ENCODE measurements at regions not wholly inside any gene's neighbourhood (a gene's known extent, or its start where the extent isn't known, plus 50 kb on each side); places are given as distances from the start of the nearest gene placed in this dataset.

DNA sequence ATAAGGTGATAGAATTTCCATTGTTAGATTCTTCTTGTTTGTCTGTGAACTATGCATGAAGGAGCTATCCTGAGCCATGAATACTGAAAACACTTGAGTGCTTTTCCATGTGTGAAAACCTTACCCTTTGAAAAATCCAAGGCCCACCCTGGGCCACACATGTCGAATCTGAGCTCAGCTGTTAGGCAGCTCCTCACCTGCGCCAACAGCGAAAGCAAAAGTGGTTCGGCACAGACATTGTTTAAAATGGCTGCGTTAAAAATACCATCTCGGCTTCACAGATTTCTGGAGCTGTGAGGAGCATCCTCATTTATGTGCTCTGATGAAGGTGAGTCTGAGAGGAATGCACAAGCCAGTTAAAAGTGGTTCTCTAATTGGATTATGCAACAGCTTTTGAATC is 137.7 kb downstream of the NEUROD6 start:
- Histone ChIP-seq H3K27me3 (ENCODE audit: insufficient read depth, poor library complexity, severe bottlenecking) (no peaks in the 10 kb centered on the region), H3K27ac (replicated peaks) (no peak overlapping the region), H3K4me3 (replicated peaks; ENCODE audit: insufficient read depth, low read length) (no peak overlapping the region)
- TF ChIP-seq, protein P1, sequence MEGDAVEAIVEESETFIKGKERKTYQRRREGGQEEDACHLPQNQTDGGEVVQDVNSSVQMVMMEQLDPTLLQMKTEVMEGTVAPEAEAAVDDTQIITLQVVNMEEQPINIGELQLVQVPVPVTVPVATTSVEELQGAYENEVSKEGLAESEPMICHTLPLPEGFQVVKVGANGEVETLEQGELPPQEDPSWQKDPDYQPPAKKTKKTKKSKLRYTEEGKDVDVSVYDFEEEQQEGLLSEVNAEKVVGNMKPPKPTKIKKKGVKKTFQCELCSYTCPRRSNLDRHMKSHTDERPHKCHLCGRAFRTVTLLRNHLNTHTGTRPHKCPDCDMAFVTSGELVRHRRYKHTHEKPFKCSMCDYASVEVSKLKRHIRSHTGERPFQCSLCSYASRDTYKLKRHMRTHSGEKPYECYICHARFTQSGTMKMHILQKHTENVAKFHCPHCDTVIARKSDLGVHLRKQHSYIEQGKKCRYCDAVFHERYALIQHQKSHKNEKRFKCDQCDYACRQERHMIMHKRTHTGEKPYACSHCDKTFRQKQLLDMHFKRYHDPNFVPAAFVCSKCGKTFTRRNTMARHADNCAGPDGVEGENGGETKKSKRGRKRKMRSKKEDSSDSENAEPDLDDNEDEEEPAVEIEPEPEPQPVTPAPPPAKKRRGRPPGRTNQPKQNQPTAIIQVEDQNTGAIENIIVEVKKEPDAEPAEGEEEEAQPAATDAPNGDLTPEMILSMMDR (IDR thresholded peaks at IDR 0.05; ENCODE audit: insufficient read depth, low read length) = no peak
- no peak for TF ChIP-seq POLR2AphosphoS5 (IDR thresholded peaks at IDR 0.05; ENCODE audit: low read depth)
- TF ChIP-seq GABPA (IDR thresholded peaks at IDR 0.05; ENCODE audit: low read depth) = no peak
- TF ChIP-seq, protein P2, sequence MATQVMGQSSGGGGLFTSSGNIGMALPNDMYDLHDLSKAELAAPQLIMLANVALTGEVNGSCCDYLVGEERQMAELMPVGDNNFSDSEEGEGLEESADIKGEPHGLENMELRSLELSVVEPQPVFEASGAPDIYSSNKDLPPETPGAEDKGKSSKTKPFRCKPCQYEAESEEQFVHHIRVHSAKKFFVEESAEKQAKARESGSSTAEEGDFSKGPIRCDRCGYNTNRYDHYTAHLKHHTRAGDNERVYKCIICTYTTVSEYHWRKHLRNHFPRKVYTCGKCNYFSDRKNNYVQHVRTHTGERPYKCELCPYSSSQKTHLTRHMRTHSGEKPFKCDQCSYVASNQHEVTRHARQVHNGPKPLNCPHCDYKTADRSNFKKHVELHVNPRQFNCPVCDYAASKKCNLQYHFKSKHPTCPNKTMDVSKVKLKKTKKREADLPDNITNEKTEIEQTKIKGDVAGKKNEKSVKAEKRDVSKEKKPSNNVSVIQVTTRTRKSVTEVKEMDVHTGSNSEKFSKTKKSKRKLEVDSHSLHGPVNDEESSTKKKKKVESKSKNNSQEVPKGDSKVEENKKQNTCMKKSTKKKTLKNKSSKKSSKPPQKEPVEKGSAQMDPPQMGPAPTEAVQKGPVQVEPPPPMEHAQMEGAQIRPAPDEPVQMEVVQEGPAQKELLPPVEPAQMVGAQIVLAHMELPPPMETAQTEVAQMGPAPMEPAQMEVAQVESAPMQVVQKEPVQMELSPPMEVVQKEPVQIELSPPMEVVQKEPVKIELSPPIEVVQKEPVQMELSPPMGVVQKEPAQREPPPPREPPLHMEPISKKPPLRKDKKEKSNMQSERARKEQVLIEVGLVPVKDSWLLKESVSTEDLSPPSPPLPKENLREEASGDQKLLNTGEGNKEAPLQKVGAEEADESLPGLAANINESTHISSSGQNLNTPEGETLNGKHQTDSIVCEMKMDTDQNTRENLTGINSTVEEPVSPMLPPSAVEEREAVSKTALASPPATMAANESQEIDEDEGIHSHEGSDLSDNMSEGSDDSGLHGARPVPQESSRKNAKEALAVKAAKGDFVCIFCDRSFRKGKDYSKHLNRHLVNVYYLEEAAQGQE (IDR thresholded peaks at IDR 0.05; ENCODE audit: insufficient replicate concordance, low read depth) = no peak
- no peak for TF ChIP-seq SPI1 (IDR thresholded peaks at IDR 0.05; ENCODE audit: borderline replicate concordance, low read depth)
- DNase-seq (ENCODE audit: low read depth in 1 of 2, low spot score in 1 of 2) = no peak

GRCh38 chr7:31192986-31193385 is 140.9 kb downstream of the ADCYAP1R1 start:
- H3K27me3 ChIP-seq (ENCODE audit: insufficient read depth, poor library complexity, severe bottlenecking) = peaks cover 5% of the 10 kb centered on the region
- TF ChIP-seq SPI1 (IDR thresholded peaks at IDR 0.05; ENCODE audit: borderline replicate concordance, low read depth) (no peak), GABPA (IDR thresholded peaks at IDR 0.05; ENCODE audit: low read depth) (no peak)
- TF ChIP-seq, protein P1 (IDR thresholded peaks at IDR 0.05; ENCODE audit: insufficient read depth, low read length) = peak; percentile 71
- TF ChIP-seq, protein P2 (IDR thresholded peaks at IDR 0.05; ENCODE audit: insufficient replicate concordance, low read depth) = no peak
- H3K4me3 ChIP-seq (replicated peaks; ENCODE audit: insufficient read depth, low read length) = no peak overlapping the region
- H3K27ac ChIP-seq (replicated peaks) = no peak overlapping the region
- DNase-seq (ENCODE audit: low read depth in 1 of 2, low spot score in 1 of 2) = peak in 1 of 2 experiments; percentile 18

- H3K27me3 ChIP-seq (ENCODE audit: insufficient read depth, poor library complexity, severe bottlenecking) = peaks cover 5% of the 10 kb centered on the region
- no peak for DNase-seq (ENCODE audit: low read depth in 1 of 2, low spot score in 1 of 2)
Observed at GRCh38 chr7:31190906-31191305, 138.8 kb downstream of the ADCYAP1R1 start.

More at GRCh38 chr7:31190906-31191305, 138.8 kb downstream of the ADCYAP1R1 start:
- Histone ChIP-seq H3K27ac (replicated peaks) (no peak overlapping the region), H3K4me3 (replicated peaks; ENCODE audit: insufficient read depth, low read length) (no peak overlapping the region)
- TF ChIP-seq SPI1 (IDR thresholded peaks at IDR 0.05; ENCODE audit: borderline replicate concordance, low read depth) (no peak), POLR2AphosphoS5 (IDR thresholded peaks at IDR 0.05; ENCODE audit: low read depth) (no peak), GABPA (IDR thresholded peaks at IDR 0.05; ENCODE audit: low read depth) (no peak)
- TF ChIP-seq, protein P1 (IDR thresholded peaks at IDR 0.05; ENCODE audit: insufficient read depth, low read length) = no peak
- TF ChIP-seq, protein P2 (IDR thresholded peaks at IDR 0.05; ENCODE audit: insufficient replicate concordance, low read depth) = no peak

Measured in HL-60 (cell line).